Mesendoderm (in vitro differentiated cells): ENCODE measurements at regions not wholly inside any gene's neighbourhood (a gene's known extent, or its start where the extent isn't known, plus 50 kb on each side); places are given as distances from the start of the nearest gene placed in this dataset.
A peak's percentile ranks its signal among the peaks of the same experiment; 100 is the strongest.

Source experiments
- DNase-seq: peaks from one replicate; pipeline ENCODE4 v3.0.0; 2013
- H2AK5ac ChIP-seq: 2 replicates; pipeline ENCODE4 v1.6.1; 2013; ENCODE audit warnings: low read length, inconsistent platforms
- H2BK120ac ChIP-seq: 2 replicates; pipeline ENCODE4 v1.6.1; 2013; ENCODE audit warnings: low read depth, mild to moderate bottlenecking, low read length, moderate library complexity, mixed read lengths
- H2BK15ac ChIP-seq: replicated peaks from 2 replicates; pipeline ENCODE4 v1.6.1; 2013; ENCODE audit warnings: low read depth, mild to moderate bottlenecking, moderate library complexity
- H2BK5ac ChIP-seq: 2 replicates; pipeline ENCODE4 v1.6.1; 2013; ENCODE audit warnings: low read length, inconsistent platforms
- H3K18ac ChIP-seq: 2 replicates; pipeline ENCODE4 v1.6.1; 2013; ENCODE audit warnings: mild to moderate bottlenecking, low read length, mixed read lengths
- H3K23ac ChIP-seq: one replicate; pipeline ENCODE4 v1.6.1; 2013; ENCODE audit warnings: low read length
- H3K27ac ChIP-seq: 2 replicates; pipeline ENCODE4 v1.5.1; 2013; ENCODE audit warnings: low read depth, mild to moderate bottlenecking, inconsistent platforms, low read length, moderate library complexity
- H3K27me3 ChIP-seq: 2 replicates; pipeline ENCODE4 v1.6.1; 2013; ENCODE audit warnings: low read length, control low read depth, mild to moderate bottlenecking, inconsistent platforms; ENCODE audit not compliant: insufficient read depth, poor library complexity
- H3K36me3 ChIP-seq: 2 replicates; pipeline ENCODE4 v1.6.1; 2013; ENCODE audit warnings: low read length, inconsistent platforms; ENCODE audit not compliant: control insufficient read depth, insufficient read depth
- H3K4ac ChIP-seq: one replicate; pipeline ENCODE4 v1.6.1; 2013; ENCODE audit warnings: low read depth, mild to moderate bottlenecking, low read length, moderate library complexity
- H3K4me1 ChIP-seq: 2 replicates; pipeline ENCODE4 v1.6.1; 2013; ENCODE audit warnings: low read depth, low read length, inconsistent platforms; ENCODE audit not compliant: control insufficient read depth
- H3K4me2 ChIP-seq: 2 replicates; pipeline ENCODE4 v1.6.1; 2013; ENCODE audit warnings: low read length
- H3K4me3 ChIP-seq: 2 replicates; pipeline ENCODE4 v1.5.1; 2013; ENCODE audit warnings: mild to moderate bottlenecking, low read length
- H3K56ac ChIP-seq: one replicate; pipeline ENCODE4 v1.6.1; 2013; ENCODE audit warnings: low read length
- H3K79me1 ChIP-seq: 2 replicates; pipeline ENCODE4 v1.6.1; 2013; ENCODE audit warnings: low read length, inconsistent platforms
- H3K79me2 ChIP-seq: 2 replicates; pipeline ENCODE4 v1.6.1; 2013; ENCODE audit warnings: mild to moderate bottlenecking, low read length; ENCODE audit not compliant: control insufficient read depth, insufficient read depth
- H3K9ac ChIP-seq: 2 replicates; pipeline ENCODE4 v1.6.1; 2013; ENCODE audit warnings: low read length, inconsistent platforms
- H4K5ac ChIP-seq: one replicate; pipeline ENCODE4 v1.6.1; 2013; ENCODE audit warnings: low read length
- H4K8ac ChIP-seq: one replicate; pipeline ENCODE4 v1.6.1; 2013; ENCODE audit warnings: low read depth, mild to moderate bottlenecking, control low read depth, low read length, moderate library complexity
- WGBS: extraction: QIAGEN DNeasy Blood & Tissue Kit; methylation state at CpG from one replicate; pipeline ENCODE4 v1.1.7; 2013; ENCODE audit warnings: low lambda C conversion rate, missing lambda C conversion rate; ENCODE audit not compliant: insufficient coverage; ENCODE audit errors: extremely low coverage; 5-methylcytosine and 5-hydroxymethylcytosine counted together

DNA sequence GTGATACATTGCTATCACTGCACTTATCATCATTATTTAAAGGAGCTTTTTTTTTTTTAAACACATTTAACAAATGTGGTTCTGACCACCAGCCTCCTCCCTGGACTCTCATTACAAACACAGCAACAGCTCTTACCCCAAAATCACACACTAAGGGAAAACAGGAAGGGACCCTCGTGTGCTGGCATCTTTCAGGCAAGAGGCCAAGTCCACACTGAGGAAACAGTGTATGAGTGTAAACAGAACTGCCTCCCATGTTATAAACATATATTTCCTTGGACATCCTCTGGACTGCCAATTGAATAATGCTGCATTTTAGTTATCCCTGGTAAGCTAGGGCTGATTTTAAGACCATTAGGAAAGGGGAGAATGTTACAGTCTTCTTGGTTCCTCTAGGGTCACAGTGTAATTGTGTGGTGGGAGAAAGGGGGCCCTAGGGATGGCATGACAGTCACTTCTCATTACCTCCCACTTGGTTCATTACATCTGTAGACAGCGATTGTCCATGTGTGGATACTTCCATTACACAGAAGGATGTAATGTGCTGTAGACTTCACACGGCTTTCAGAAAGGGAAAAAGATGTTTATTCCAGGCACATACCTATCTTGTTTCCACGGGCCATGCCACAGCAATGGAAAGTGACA, 244.6 kb upstream of the TET2 start:
- DNase-seq, result no peak
- Histone ChIP-seq H4K5ac (no peak overlapping the region), H3K27ac (no peak overlapping the region)

DNA sequence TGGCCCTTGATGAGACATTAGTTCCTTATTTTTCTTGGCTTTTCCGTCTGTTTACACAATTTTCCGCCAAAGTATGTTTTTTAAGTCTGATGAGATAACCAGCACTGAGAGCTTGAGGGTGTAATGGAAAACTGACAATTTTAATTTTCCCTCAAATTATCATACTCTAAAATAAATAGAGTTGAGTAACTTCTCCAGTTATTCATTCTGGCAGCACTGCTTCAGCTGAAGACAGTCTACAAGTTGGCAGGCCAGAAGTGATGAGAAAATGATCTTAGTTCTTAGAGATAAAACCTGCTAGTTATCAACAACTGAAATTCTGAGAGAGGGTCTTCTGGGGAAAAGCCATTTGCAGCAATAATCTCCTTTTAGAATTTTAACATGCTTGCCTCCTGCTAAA, 241.6 kb upstream of the TET2 start:
- Histone ChIP-seq H3K79me2 (no peaks in the 10 kb centered on the region), H4K8ac (no peak overlapping the region), H4K5ac (no peak overlapping the region), H3K4me3 (no peak overlapping the region), H2BK5ac (no peak overlapping the region), H3K36me3 (no peaks in the 10 kb centered on the region), H2BK120ac (no peak overlapping the region), H3K27ac (no peak overlapping the region), H3K27me3 (peaks cover 5% of the 10 kb centered on the region), H3K79me1 (no peaks in the 10 kb centered on the region), H3K4ac (no peak overlapping the region), H3K56ac (no peak overlapping the region), H3K9ac (no peak overlapping the region), H3K23ac (no peak overlapping the region), H3K18ac (no peak overlapping the region), H2BK15ac (no peak overlapping the region), H2AK5ac (no peak overlapping the region), H3K4me1 (no peaks in the 10 kb centered on the region), H3K4me2 (no peak overlapping the region)
- no peak for DNase-seq
- WGBS, result no CpG with 5 or more reads among the region's 2 CpGs

More for the DNA sequence above, 244.6 kb upstream of the TET2 start:
- no peaks in the 10 kb centered on the region for H3K4me1 ChIP-seq
- peaks cover 3% of the 10 kb centered on the region for H3K27me3 ChIP-seq
- no CpG with 5 or more reads among the region's 4 CpGs for WGBS
- no peak overlapping the region for H2BK15ac ChIP-seq
- no peak overlapping the region for H2BK5ac ChIP-seq
- H3K9ac ChIP-seq, result no peak overlapping the region
- no peak overlapping the region for H4K8ac ChIP-seq
- H3K23ac ChIP-seq, result no peak overlapping the region
- H3K18ac ChIP-seq, result no peak overlapping the region
- no peak overlapping the region for H3K56ac ChIP-seq
- no peak overlapping the region for H3K4me2 ChIP-seq
- no peaks in the 10 kb centered on the region for H3K79me1 ChIP-seq
- no peaks in the 10 kb centered on the region for H3K79me2 ChIP-seq
- H3K36me3 ChIP-seq, result no peaks in the 10 kb centered on the region
- no peak overlapping the region for H3K4ac ChIP-seq
- no peak overlapping the region for H2BK120ac ChIP-seq
- H3K4me3 ChIP-seq, result no peak overlapping the region
- H2AK5ac ChIP-seq, result no peak overlapping the region

DNA sequence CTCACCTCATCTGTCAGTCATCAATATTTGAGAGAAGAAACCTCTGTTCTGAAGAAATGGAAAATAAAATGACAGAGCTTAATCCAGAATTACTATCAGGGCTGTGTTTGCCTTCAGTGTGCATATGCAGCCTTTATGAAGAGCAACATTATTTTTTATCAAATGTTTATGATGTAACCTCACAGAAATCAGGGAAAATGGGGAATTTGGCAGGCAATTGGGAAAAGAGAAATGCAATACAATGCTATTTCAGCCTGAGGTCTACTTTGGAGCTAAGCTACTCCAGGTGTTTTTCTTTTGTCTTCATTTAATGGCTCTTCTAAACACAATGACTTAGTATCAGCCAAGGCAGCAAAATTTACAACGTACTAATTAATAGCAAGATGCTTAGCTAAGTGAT, 241.1 kb upstream of the TET2 start:
- no peak overlapping the region for H3K9ac ChIP-seq
- H4K5ac ChIP-seq, result no peak overlapping the region
- no peak overlapping the region for H3K18ac ChIP-seq
- H3K4me1 ChIP-seq, result no peaks in the 10 kb centered on the region
- no peak overlapping the region for H3K4me3 ChIP-seq
- H3K4ac ChIP-seq, result no peak overlapping the region
- no peak overlapping the region for H2AK5ac ChIP-seq
- no peak for DNase-seq
- no peaks in the 10 kb centered on the region for H3K36me3 ChIP-seq
- no peak overlapping the region for H3K23ac ChIP-seq
- WGBS, result no CpG with 5 or more reads among the region's 1 CpG
- no peak overlapping the region for H2BK120ac ChIP-seq
- H3K27me3 ChIP-seq, result peaks cover 5% of the 10 kb centered on the region
- no peak overlapping the region for H3K4me2 ChIP-seq
- no peak overlapping the region for H2BK15ac ChIP-seq
- H3K79me2 ChIP-seq, result no peaks in the 10 kb centered on the region
- no peak overlapping the region for H3K27ac ChIP-seq
- no peak overlapping the region for H3K56ac ChIP-seq
- no peak overlapping the region for H2BK5ac ChIP-seq
- no peaks in the 10 kb centered on the region for H3K79me1 ChIP-seq
- H4K8ac ChIP-seq, result no peak overlapping the region

DNA sequence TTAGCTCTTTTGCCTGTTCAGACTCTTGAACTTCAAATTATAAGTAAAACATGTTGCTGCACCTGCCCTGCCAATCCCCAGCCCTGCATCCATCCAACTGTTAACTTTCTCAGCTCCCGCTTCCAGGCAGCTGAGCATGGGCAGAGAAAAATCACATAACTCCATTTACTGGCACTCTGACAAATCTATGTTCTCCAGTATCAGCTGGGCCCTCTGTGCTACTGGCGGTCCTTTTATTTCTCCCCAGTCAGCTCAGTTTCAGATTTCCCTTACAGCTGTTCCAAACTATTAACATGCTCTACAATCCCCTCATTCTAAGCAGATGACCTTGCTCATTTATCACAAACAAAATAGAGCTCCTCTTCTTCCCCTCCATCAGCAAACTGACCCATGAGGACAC, 240.4 kb upstream of the TET2 start:
- H2AK5ac ChIP-seq, result no peak overlapping the region

DNA sequence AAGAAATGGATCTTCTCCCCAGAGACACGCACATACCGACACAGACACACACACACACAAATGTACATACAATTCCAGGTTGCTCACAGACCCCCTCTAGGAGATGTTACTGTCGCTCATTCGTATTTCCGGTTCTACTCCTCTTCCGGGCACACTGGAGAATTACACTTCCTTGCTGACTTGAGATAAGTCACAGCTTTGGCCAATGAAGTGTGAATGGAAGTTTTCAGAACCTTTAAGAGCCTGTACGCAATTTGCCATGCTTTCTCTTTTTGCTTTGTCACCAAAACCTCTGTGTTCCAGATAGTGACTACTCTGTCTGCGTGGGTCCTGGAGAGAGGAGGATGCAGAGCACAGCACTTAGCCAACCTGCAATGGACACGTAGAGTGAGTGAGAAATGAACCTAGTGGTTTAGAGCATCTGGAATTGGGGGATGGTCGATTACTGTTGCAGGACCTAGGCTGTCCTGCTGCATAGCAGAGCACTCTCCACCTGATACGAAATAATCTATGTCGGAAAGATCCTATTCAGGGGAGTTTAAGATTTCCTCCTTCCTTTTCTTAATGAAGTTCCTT, 239.5 kb upstream of the TET2 start:
- H3K79me2 ChIP-seq, result no peaks in the 10 kb centered on the region
- no peak overlapping the region for H3K23ac ChIP-seq
- peaks cover 9% of the 10 kb centered on the region for H3K27me3 ChIP-seq
- peak; percentile 38 for DNase-seq
- H4K5ac ChIP-seq, result no peak overlapping the region
- H3K27ac ChIP-seq, result no peak overlapping the region
- H3K79me1 ChIP-seq, result no peaks in the 10 kb centered on the region
- H3K18ac ChIP-seq, result no peak overlapping the region
- no peak overlapping the region for H3K4me3 ChIP-seq
- H2BK15ac ChIP-seq, result no peak overlapping the region
- H3K4me2 ChIP-seq, result no peak overlapping the region
- H4K8ac ChIP-seq, result no peak overlapping the region
- H3K4ac ChIP-seq, result no peak overlapping the region
- WGBS, result no CpG with 5 or more reads among the region's 12 CpGs
- no peaks in the 10 kb centered on the region for H3K4me1 ChIP-seq
- H2BK5ac ChIP-seq, result no peak overlapping the region
- no peak overlapping the region for H2BK120ac ChIP-seq
- H3K9ac ChIP-seq, result no peak overlapping the region
- no peak overlapping the region for H3K56ac ChIP-seq
- no peak overlapping the region for H2AK5ac ChIP-seq
- H3K36me3 ChIP-seq, result no peaks in the 10 kb centered on the region

More for the DNA sequence above, 240.4 kb upstream of the TET2 start:
- H3K9ac ChIP-seq, result no peak overlapping the region
- no peak overlapping the region for H3K56ac ChIP-seq
- no peak overlapping the region for H3K4ac ChIP-seq
- H2BK15ac ChIP-seq, result no peak overlapping the region
- H3K18ac ChIP-seq, result no peak overlapping the region
- no peak overlapping the region for H3K27ac ChIP-seq
- WGBS, result no CpG with 5 or more reads among the region's 2 CpGs
- no peaks in the 10 kb centered on the region for H3K4me1 ChIP-seq
- DNase-seq, result no peak
- H2BK120ac ChIP-seq, result no peak overlapping the region
- no peak overlapping the region for H4K8ac ChIP-seq
- H3K79me1 ChIP-seq, result no peaks in the 10 kb centered on the region
- no peaks in the 10 kb centered on the region for H3K36me3 ChIP-seq
- no peak overlapping the region for H3K23ac ChIP-seq
- no peak overlapping the region for H3K4me3 ChIP-seq
- no peak overlapping the region for H2BK5ac ChIP-seq
- H4K5ac ChIP-seq, result no peak overlapping the region
- H3K27me3 ChIP-seq, result peaks cover 7% of the 10 kb centered on the region
- no peaks in the 10 kb centered on the region for H3K79me2 ChIP-seq
- H3K4me2 ChIP-seq, result no peak overlapping the region

DNA sequence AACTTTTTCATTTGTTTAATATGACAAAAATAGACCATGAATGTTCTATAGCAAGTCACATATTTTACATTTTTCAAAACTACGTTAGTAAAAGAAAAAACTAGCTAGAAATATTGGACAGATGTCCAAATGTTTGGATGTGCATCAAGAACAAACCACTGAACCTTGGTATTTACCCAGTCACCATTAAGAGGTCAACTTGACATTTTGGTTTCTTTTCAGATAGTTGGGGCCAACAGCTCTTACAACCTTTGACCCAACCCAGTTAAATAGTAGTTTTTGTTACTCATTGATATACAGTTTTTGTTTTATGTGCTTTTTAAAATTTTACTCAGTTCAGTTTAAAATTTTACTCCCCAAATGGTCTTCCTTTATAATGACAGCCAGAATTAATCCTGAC, 238.7 kb upstream of the TET2 start:
- Histone ChIP-seq H3K23ac (no peak overlapping the region), H3K79me1 (no peaks in the 10 kb centered on the region), H3K4me3 (no peak overlapping the region), H2AK5ac (no peak overlapping the region), H3K79me2 (no peaks in the 10 kb centered on the region), H2BK15ac (no peak overlapping the region), H4K5ac (no peak overlapping the region), H3K4me1 (no peaks in the 10 kb centered on the region), H3K27me3 (peaks cover 11% of the 10 kb centered on the region), H4K8ac (no peak overlapping the region), H3K4ac (no peak overlapping the region), H3K56ac (no peak overlapping the region), H3K27ac (no peak overlapping the region), H3K18ac (no peak overlapping the region), H3K36me3 (no peaks in the 10 kb centered on the region), H2BK5ac (no peak overlapping the region), H3K4me2 (no peak overlapping the region), H3K9ac (no peak overlapping the region), H2BK120ac (no peak overlapping the region)
- no CpG with 5 or more reads among the region's 1 CpG for WGBS
- no peak for DNase-seq
